HG03460 (cell line): ENCODE measurements at regions not wholly inside any gene's neighbourhood (a gene's known extent, or its start where the extent isn't known, plus 50 kb on each side); places are given as distances from the start of the nearest gene placed in this dataset.
"Not testable (repeated sequence)": the region's sequence is repeated elsewhere in the genome, so short reads cannot be mapped to it uniquely, and the experiment has no call there.

Experiments
- ATAC-seq: cut with Tn5 transposase; IDR thresholded peaks from one replicate; pipeline ENCODE4 v1.9.1; 2021; ENCODE audit not compliant: unreplicated experiment

DNA sequence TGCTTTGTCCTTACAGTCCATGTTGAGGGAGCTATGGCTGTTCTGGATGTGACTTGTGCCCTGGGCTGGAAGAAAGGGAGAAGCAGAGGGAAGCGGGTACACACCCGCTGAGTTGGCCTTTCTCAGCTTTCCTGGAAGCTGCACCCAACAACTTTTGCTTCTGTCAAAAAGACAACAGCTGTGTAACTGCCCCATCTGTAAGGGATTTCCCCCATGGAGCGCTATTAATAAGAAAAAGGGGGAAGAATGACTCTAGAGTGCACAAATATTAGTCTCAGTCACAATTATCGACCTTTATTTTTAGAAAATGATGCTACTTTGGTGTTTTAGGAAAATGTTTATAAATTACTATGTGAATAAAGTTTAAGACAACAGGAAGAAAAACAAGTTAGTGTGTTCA lies 368.3 kb downstream of the RAD51AP2 start:
- ATAC-seq = no peak

DNA sequence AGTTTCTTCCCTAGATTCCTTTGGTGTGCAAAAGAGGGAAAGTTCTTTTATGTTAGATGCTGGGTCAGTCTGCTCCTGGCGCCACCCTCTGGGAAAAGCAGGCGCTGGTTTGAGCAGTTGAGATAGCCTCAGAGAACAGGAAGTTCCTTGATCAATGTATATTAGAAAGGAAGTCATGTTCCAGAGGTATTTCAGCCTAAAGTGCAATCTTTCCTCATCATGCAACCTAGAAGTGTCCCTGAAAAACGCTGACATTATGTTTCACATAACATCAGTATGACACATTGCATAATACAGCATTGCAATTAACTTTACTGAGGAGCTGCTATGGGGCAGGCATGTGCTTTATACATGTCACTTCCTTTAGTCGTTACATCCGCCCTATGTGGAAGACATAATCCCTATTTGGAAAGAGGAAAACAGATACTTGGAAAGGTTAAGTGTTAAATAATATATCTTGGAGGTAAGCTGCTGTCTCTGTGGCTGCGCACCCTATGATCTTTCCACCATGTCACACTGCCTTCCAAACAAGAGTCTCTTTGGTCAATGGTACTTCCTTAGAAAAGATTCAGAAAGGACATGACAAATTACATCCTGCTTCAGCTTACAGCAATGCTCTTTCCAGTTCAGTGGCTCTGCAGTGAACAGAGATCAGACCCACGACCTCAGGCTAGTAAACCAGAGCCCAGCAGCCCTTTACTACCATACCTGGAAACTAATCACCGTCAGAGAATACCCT lies 369.7 kb downstream of the RAD51AP2 start:
- no peak for ATAC-seq

DNA sequence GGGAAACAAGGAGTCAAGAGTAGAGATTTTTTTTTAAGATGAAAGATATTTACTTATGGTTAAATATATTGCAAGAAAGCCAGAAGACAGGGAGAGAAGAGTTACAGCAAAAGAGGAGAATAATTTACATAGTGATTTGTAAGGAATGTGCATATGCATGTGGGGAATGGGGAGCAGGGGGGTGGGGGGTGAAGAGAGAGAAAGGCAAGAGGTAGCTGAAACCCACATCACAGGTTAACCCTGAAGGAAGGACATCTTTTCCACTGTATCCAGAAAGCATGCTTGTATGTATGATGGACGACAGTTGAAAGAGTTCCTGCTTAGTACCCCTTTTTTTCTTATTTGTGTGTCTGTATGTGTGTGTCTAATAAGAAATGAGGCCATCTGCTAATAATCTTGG lies 371.9 kb downstream of the RAD51AP2 start:
- ATAC-seq = no peak

DNA sequence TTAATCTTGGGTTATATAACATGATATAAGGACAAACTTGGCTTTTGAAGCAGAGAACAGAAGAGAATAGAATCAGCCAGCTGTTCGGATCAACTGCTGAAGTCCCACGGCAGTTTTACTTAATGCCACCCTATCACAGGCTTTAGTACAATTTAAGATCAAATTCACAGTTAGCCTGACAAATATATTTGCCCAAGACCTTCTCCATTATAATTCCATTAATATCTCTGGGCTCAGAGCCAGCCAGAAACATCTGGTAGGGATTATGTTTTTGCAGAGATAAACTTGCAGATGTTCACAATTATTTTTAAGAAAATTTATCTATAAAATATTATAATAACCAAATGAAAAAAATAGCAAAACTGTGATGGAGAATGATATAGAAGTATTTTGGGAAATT lies 381.4 kb downstream of the RAD51AP2 start:
- no peak for ATAC-seq

DNA sequence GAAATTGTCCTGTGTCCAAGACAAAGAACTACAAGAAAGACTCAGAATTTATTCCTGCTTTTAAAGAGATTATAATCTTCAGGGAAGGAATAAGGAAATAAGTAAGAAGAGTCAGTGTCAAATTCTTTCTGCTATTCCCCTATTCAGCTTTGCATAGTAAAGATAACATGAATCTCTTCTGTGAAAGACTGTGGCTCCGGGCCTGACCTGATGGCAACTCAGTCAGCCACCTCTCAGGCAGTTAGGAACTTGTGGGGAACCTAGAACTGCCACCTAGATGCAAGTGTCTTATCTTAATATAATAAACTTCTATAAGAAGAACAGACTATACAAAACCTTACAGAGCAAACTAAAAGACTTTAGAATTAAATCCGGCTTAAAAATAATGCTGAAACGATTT lies 382.0 kb downstream of the RAD51AP2 start:
- ATAC-seq = no peak

DNA sequence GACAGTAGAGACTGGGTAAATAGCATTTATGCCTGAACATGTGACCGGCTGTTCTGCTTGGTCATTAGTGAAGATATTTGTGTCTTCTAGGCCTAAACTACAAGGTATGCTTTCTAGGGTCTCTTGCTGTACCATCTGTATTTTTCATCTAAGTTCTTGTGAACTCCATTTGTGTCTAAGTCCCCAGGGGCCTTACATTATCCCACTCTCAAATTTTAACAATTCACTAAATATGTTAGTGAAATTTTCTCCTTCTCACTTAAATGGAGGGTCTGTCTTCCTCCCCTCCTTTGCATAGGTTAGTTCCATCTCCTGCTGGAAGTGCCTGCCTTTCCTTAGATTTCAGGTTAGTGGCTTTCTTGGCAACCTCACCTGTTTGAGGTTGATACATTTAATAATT lies 382.6 kb downstream of the RAD51AP2 start:
- no peak for ATAC-seq

DNA sequence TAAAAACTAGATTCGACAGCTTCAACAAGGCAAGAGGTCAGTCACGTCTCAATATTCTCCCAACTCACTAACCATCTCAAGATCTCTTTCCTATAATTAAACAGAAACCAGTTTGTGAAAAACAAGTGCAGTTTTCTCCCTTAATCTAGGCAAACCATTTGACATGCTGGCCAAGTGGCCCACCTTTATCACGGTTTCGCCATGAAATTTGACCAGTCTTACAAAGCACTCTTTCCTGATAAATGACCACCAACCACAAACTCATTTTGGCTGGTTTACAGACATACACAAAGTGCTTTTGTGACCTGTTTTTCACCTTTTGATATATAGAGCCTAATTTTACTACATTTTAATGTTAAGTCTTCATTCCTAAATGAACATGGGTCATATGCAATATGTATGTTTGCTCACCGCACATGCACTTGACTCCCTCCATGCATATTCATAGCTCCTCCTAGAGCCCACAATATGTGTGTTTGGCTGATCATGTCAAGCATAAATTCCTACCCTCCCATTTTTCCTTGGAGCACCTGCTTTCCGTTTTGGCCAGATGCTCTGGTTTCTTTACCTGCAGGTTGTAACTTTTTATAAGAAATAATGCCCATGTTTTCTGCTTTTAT lies 385.1 kb downstream of the RAD51AP2 start:
- no peak for ATAC-seq

DNA sequence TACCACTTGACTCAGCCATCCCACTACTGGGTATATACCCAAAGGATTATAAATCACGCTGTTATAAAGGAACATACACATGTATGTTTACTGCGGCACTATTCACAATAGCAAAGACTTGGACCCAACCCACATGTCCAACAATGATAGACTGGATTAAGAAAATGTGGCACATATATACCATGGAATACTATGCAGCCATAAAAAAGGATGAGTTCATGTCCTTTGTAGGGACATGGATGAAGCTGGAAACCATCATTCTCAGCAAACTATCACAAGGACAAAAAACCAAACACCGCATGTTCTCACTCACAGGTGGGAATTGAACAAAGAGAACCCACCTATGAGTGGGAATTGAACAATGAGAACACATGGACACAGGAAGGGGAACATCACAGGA lies 387.6 kb downstream of the RAD51AP2 start:
- not testable (repeated sequence) for ATAC-seq

DNA sequence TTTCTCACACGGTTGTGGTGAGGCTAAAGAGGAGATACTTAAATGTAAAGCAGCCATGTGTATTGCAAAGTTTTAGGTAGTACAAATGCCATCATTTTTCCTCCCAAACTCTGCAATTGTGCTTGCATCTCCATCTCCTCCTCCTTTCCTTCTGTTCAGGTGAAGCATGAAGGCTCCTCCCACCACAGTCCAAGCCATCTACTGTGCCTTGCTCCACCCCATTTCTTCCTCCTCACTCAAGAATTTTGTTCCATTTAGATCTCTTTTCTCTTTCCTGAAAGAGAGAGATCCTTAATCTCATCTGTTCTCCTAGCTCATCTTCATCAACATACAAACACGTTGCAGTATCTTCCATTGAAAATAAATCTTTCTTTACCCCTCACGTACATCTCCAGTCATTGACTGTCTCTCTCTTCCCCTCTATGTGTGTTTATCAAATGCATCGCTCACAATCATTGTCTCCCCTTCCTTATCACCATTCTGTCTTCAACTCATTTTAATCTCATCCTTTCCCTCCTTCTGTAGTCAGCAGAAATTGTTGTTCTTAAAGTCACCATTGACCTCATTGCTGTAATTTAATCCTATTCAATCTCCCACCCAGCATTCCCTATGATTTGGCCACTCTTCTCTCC lies 392.1 kb downstream of the RAD51AP2 start:
- ATAC-seq = no peak

DNA sequence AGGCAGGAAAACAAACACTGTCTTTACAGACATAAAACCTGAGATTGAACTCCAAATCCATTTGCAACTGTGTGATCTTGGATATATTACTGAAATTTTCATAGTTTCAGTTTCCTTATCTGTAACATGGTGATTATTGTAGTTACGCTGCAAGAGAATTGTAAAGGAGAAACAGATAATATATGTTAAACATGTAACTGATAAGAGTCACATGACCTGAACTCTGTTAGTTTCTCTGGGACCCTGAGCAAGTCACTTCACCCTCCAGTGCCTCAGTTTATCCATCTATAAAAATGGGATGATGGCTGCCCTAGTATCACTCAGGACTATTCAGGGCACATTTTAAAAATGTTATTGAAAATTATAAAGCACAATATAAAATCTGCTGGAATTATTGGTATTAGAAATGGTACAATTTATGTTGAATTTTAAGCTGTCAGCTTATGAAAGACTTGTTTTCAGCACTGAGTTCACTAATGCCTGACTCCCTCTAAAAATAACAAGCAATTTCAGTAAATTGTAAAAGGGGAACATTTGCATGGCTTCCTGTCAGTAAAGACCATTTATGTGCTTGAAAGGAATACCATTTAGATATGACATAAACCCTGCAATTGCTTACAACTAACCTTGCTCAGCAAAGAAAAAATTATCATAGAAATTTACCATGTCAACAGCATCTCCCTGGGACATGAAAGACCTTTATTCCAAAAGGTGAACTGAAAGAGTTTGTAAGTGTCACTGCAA lies 393.5 kb downstream of the RAD51AP2 start:
- no peak for ATAC-seq

DNA sequence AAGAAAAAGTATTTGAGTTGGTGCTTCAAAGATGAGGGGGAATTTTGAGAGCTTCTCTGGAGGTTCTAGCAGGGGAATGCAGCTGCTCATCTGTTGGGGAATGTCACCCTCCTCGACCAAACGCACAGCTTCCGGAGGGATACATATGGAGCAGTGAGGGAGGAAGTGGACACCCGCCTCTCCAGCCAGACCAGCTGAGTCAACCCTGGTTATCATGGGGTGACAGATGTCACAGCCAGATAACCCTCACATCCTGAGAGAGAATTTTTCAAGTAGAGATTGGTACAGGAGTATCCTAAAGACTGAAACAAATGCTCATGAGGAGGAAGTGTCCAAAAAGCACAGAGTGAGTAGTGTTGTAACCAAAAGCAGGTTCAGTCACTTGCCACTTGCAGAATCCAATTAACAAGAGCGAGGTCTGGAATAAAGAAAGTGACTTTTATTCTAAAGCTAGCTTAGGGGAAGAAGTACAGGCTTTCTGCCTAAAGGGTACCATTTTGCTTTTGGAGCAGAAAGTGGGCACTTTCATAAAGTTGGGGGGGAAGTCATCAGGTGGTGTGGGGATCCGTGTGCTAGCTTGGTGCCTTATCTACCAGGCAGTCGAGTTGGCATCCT lies 395.2 kb downstream of the RAD51AP2 start:
- ATAC-seq = no peak

DNA sequence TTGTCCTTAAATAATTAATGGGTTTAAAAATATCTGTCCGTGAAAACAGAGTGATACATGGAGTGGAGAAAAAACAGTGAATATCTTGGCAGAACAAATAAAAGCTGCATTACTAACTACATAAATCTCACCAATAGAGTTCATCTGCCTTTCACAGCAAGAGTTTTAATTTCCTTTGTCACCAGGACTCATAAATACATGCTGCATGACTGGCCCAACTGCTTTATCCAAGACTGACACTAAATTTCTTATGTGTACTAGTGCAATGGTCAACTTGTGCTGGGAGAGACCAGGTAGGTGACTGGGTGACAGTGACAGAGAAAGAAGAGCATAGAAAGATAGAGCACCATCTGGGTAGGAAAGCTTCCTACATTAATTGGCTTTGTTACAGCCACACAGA lies 402.8 kb downstream of the RAD51AP2 start:
- no peak for ATAC-seq

DNA sequence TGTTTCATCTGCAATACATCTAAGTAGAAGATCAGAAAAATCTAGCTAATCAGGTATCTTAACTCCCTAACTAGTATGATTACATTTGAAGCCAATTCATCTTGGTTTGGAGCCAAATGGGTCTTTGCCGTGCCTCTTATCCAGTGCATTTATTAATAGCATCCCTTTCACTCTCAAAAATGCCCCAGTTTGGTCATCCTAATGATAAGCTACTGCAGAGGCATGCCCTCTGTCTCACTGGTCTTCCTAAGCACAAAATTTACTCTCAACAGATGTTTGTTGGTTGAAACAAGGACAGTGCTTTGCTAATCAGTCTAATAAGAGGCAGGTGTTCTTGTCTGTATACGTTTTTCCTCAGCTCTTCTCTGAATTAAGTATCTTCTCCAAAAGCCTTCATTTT lies 403.2 kb downstream of the RAD51AP2 start:
- ATAC-seq = no peak

DNA sequence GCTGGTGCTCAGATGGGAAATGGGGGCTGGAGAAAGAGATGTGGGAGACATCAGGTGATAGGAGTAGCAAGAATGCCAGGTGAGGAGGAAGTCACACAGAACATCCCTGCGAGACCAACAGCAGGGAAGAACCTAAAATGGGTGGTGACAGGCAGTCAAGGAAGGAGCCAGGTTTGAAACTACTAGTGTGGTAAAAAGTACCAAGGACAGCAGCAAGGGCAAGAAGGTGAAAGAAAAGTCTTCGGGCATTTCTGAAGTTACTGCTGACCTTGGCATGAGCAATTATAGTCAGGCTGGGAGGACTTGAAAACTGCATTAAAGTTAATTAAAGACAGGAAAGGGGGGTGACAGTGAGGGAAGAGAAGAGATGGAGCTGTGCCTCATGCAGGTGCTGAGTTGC lies 410.4 kb downstream of the RAD51AP2 start:
- ATAC-seq = no peak

DNA sequence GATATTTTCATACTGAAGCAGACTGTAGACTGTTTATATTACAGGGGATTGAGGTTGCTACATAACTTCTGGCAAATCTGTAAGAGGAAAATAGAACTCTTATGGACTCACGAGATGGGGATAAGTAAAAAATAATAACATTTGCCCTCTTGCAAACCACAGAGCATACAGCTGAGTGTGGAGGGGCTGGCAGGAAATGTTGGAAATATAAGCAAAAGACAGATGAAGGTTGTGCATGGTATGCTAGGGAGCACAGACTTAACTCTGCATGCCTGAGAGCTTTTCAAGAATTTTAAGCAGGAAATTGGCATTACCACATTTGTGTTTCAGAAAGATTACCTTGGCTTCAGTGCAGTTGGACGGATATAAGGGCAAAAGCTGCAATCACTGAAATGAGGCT lies 411.1 kb downstream of the RAD51AP2 start:
- ATAC-seq = no peak

DNA sequence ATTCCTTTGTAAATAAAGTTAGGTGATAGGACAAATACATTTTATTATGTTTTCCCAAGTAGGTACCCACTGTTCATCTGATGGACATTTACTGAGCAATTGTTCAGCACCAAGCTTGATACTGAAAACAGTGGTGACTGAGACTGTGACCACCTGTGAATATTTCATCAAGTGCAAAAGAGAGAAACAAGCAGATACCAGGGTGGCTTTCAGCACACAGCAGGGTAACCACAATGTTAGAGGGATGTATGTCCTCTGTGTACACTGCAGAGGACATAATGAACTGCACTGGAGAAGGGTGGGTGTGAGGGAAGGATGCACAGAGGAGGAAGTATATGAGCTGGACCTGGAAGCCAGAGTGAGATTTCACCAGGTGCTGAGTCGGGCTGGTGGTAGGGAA lies 411.8 kb downstream of the RAD51AP2 start:
- ATAC-seq = no peak

DNA sequence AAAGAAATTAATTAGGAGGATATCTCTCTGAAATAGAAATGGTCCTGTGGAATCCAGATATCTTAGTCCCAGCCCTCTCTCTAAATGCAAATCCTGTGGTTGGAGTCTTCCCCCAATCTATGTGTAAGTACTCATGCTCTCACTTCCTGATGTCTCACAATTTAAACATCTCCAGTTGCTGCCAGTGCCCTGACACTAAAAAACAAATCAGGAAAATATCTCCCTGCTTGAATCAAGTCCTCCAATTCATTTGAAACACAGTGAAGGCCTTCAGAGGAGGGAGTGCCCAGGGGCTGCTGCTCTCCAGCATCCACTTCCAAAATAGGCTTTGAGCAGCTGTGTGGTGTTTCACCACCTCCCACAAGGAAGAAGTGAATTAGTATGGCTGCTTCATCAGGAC lies 413.8 kb downstream of the RAD51AP2 start:
- peak; percentile 74 for ATAC-seq

DNA sequence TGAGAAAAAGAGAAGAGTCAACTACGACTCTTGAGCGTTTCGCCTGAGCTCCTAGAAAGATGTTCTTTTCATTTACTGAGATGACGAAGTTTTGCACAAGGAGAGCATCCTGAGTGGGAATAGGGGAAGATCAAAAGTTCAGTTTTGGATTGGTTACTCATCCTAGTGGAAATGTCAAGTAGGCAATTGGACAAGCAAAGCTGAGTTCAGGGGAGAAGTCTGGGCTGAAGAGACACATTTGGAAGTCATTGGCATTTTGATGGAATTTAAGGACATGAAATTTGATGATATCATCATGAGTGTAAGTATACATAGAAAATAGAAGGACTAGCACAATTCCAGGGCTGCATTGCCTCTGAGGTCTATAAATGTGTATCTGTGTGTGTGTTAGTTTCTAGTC lies 416.6 kb downstream of the RAD51AP2 start:
- ATAC-seq = no peak

DNA sequence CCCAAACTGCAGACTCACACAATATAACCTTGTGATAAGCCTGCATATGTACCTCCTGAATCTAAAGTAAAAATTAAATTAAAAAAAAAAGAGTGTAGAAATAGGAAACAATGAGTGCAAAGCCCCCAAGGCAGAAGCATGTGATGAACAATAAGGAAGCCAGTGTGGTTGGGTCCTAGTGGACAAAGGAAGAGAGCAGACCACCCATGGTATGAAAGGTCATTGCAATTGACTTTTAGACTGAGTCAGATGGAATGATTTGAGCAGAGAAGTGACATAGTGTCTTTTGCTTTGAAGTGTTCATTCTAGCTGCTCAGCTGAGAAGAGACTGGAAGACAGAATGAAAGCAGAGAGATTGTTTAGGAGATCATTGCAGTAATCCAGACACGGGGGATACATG lies 417.1 kb downstream of the RAD51AP2 start:
- no peak for ATAC-seq

DNA sequence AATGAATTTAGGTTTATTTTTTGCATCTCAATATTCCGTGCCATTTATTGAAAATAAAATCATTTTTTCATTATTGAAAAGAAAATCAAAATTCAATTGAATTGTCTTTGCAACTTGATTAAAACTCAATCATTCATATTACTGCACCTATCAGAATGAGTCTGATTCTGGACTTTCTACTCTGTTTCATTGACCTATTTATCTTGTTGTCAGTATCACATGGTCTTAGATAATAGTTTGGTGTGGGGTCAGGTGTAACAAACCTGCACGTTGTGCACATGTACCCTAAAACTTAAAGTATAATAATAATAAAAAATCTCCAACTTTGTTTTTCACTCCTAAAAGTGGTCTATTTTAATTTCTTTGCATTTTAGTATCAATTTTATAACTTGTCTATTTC lies 422.9 kb downstream of the RAD51AP2 start:
- ATAC-seq = no peak

DNA sequence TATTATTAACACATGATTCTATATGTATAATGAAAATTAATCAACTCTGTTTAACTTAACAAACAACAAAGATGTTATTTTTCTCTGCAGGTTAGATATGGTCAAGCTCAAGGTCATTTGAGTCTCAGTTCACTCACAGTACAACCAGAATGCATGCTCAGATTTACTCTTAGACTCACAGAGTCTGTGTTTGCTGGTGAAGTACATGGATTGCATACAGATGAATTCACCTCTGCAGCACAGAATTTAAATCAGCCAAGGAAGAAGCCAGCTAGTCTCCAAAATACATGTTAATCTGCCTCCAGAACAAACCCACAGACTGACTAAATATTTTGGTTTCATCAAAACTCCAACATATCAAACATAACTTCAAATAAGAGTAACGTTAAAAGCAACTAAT lies 424.5 kb downstream of the RAD51AP2 start:
- no peak for ATAC-seq
